ENCODE measurements at regions not wholly inside any gene's neighbourhood (a gene's known extent, or its start where the extent isn't known, plus 50 kb on each side); places are given as distances from the start of the nearest gene placed in this dataset.
"Not testable (repeated sequence)": the region's sequence is repeated elsewhere in the genome, so short reads cannot be mapped to it uniquely, and the experiment has no call there.

DNA sequence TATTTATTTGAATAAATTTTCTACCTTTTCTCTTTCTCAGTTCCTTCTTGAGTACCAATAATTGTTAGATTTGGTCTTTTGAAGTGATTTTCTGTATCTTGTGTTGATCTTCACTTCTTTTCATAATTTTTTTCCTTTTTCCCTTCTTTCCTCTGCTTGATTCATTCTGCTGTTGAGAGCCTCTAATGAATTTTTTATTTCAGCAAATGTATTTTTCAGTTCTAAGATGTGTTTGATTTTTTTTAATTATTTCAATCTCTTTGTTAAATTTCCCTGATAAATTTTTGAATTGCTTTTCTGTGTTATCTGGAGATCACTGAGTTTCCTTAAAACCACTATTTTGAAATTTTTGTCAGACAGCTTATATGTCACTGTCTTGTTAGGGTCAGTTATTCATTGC lies 155.4 kb upstream of the IL15 start:
- Histone ChIP-seq H3K27me3 (replicated peaks in 1 of 7) (no peaks in the 10 kb centered on the region), H3K36me3 (no peaks in the 10 kb centered on the region), H3K27ac (no peak overlapping the region), H3K4me1 (no peaks in the 10 kb centered on the region), H3K9me3 (peaks cover 4 to 60% (median 36%) of the 10 kb centered on the region in 8 donors), H3K4me3 (no peak overlapping the region)
- no peak for DNase-seq
- TF ChIP-seq POLR2A (IDR thresholded peaks at IDR 0.05): no peak
- TF ChIP-seq, protein P1, sequence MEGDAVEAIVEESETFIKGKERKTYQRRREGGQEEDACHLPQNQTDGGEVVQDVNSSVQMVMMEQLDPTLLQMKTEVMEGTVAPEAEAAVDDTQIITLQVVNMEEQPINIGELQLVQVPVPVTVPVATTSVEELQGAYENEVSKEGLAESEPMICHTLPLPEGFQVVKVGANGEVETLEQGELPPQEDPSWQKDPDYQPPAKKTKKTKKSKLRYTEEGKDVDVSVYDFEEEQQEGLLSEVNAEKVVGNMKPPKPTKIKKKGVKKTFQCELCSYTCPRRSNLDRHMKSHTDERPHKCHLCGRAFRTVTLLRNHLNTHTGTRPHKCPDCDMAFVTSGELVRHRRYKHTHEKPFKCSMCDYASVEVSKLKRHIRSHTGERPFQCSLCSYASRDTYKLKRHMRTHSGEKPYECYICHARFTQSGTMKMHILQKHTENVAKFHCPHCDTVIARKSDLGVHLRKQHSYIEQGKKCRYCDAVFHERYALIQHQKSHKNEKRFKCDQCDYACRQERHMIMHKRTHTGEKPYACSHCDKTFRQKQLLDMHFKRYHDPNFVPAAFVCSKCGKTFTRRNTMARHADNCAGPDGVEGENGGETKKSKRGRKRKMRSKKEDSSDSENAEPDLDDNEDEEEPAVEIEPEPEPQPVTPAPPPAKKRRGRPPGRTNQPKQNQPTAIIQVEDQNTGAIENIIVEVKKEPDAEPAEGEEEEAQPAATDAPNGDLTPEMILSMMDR (IDR thresholded peaks at IDR 0.05 in 8 of 11, conservative IDR thresholded peaks at IDR 0.05 in 3 of 11): no peak
- TF ChIP-seq POLR2AphosphoS5 (IDR thresholded peaks at IDR 0.05): no peak
- intact Hi-C loops (cut with DNase I; ENCODE audit: low total_unique reads): no loop called here

DNA sequence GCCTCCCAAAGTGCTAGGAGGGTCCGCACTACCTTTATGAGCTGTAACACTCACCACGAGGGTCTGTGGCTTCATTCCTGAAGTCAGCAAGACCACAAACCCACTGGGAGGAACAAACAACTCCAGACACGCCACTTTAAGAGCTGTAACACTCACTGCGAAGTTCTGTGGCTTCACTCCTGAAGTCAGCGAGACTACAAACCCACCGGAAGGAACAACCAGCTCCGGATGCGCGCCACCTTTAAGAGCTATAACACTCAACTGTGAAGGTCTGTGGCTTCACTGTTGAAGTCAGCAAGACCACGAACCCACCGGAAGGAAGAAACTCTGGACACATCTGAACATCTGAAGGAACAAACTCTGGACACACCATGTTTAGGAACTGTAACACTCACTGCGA lies 152.1 kb upstream of the IL15 start:
- intact Hi-C loops (cut with DNase I; ENCODE audit: low total_unique reads); H3K4me1 ChIP-seq; H3K27ac ChIP-seq; DNase-seq; H3K4me3 ChIP-seq; H3K27me3 ChIP-seq (replicated peaks in 1 of 7); H3K36me3 ChIP-seq: not testable (repeated sequence)
- WGBS, 5 donors: 79 to 86% (median 82%) methylated on average over 12 of the region's 12 CpGs
- H3K9me3 ChIP-seq: peaks cover 4 to 57% (median 34%) of the 10 kb centered on the region in 8 donors

DNA sequence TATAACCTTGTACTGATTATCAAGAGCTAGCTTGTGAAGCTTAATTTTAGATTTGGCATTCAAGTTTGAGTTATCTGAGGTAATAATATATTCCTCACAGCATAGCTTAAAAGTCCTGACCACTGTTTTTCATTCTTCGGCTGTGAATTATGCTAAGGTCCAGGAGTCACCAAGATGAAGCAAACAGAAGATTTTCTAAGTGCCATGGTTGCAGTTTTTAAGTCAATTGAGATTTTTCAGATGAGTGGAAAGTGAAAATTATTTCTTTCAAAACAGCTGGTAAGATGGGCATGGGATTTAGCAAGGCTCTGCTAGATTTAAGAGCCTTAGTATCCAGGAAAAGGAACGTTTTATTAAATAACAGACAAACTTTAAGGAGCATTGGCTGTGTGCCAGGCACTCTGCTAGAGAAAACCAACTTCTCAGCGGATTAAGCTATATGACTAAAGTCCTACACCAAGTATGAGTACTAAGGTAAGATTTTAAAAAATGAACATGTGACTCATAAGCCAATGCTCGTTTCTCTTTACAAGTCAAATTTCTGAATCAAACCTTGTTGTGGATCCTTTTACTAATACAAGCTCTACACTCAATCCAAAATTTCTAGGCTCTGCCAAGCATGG lies 149.9 kb upstream of the IL15 start:
- TF ChIP-seq, protein P1 (IDR thresholded peaks at IDR 0.05 in 8 of 11, conservative IDR thresholded peaks at IDR 0.05 in 3 of 11): no peak
- no peak for TF ChIP-seq POLR2A (IDR thresholded peaks at IDR 0.05)
- TF ChIP-seq POLR2AphosphoS5 (IDR thresholded peaks at IDR 0.05): no peak
- no peak overlapping the region for H3K27ac ChIP-seq
- no peak for DNase-seq
- H3K27me3 ChIP-seq (replicated peaks in 1 of 7): no peaks in the 10 kb centered on the region
- H3K9me3 ChIP-seq: peaks cover 0 to 35% (median 12%) of the 10 kb centered on the region in 8 donors
- intact Hi-C loops (cut with DNase I; ENCODE audit: low total_unique reads): no loop called here
- no peaks in the 10 kb centered on the region for H3K4me1 ChIP-seq
- WGBS, 5 donors: 55 to 73% (median 63%) methylated on average over 4 of the region's 4 CpGs
- no peak overlapping the region for H3K4me3 ChIP-seq
- no peaks in the 10 kb centered on the region for H3K36me3 ChIP-seq

DNA sequence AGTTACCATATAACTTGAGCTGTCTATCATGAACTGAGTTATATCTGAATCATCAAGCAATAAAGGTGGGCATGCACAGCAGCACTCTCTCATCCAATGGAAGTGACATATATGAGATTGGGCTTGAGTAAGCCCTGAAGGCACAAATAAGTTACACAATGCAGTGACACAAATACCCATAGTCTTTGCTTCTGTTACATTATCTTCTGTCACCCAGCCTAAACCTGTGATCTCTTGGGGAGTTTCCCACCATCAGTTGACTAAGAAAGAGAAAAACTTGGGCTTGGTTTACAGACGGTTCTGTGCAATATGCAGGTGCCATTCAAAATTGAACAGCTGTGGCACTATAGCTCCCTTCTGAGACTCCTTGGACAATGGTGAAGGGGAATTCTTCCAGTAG lies 138.8 kb upstream of the IL15 start:
- intact Hi-C loops (cut with DNase I; ENCODE audit: low total_unique reads): no loop called here
- WGBS, 5 donors: 59 to 76% (median 64%) methylated on average over 1 of the region's 1 CpG
- Histone ChIP-seq H3K4me3 (no peak overlapping the region), H3K27me3 (replicated peaks in 1 of 7) (no peaks in the 10 kb centered on the region), H3K36me3 (no peaks in the 10 kb centered on the region), H3K27ac (no peak overlapping the region), H3K9me3 (no peaks in the 10 kb centered on the region), H3K4me1 (no peaks in the 10 kb centered on the region)
- no peak for DNase-seq
- TF ChIP-seq POLR2A (IDR thresholded peaks at IDR 0.05) (no peak), POLR2AphosphoS5 (IDR thresholded peaks at IDR 0.05) (no peak)
- TF ChIP-seq, protein P1 (IDR thresholded peaks at IDR 0.05 in 8 of 11, conservative IDR thresholded peaks at IDR 0.05 in 3 of 11): no peak
